C4-2B (cell line): ENCODE measurements at regions not wholly inside any gene's neighbourhood (a gene's known extent, or its start where the extent isn't known, plus 50 kb on each side); places are given as distances from the start of the nearest gene placed in this dataset.

ENCODE experiments used
- CTCF ChIP-seq: fragments of 450-650 bp; conservative IDR thresholded peaks from 2 replicates; pipeline ENCODE4 v1.5.1; 2017; ENCODE audit warnings: mild to moderate bottlenecking
- ZFX ChIP-seq: fragments of 450-650 bp; IDR thresholded peaks from 2 replicates; pipeline ENCODE4 v1.6.1; 2017

- no peak for TF ChIP-seq CTCF
- no peak for TF ChIP-seq ZFX
Observed at GRCh38 chr7:13835442-13835841, 154.0 kb downstream of the ETV1 start.
